Keratinocyte (primary cell): ENCODE measurements at regions not wholly inside any gene's neighbourhood (a gene's known extent, or its start where the extent isn't known, plus 50 kb on each side); places are given as distances from the start of the nearest gene placed in this dataset.

Experiments
- DNase-seq: peaks from one replicate; pipeline ENCODE4 v3.0.0-alpha.2; 2011; ENCODE audit warnings: low read depth, missing footprints, low spot score
- FAIRE-seq: peaks from 2 replicates; lab custom pipeline; 2011; peaks lifted over from hg19 to GRCh38; lab: Jason Lieb, UNC
- H2AFZ ChIP-seq: 2 replicates; pipeline ENCODE4 v1.6.0; 2012; ENCODE audit warnings: low read length, control low read depth, inconsistent platforms; ENCODE audit not compliant: control insufficient read depth
- H3K27ac ChIP-seq: 2 replicates; pipeline ENCODE4 v1.5.1; 2011; ENCODE audit warnings: low read length; ENCODE audit not compliant: control insufficient read depth, insufficient read depth
- H3K27me3 ChIP-seq: 3 replicates; pipeline ENCODE4 v1.6.0; 2011; ENCODE audit warnings: low read length; ENCODE audit not compliant: control insufficient read depth, insufficient read depth; ENCODE audit errors: extremely low read depth
- H3K36me3 ChIP-seq, 2 experiments: 2 replicates in 1 of 2; 3 replicates in 1 of 2; pipeline ENCODE4 v1.5.1; 2011; ENCODE audit warnings: low read length in 2 of 2, mild to moderate bottlenecking in 1 of 2; ENCODE audit not compliant: control insufficient read depth in 2 of 2, insufficient read depth in 2 of 2; ENCODE audit errors: extremely low read depth in 1 of 2
- H3K4me1 ChIP-seq: 3 replicates; pipeline ENCODE4 v1.5.1; 2011; ENCODE audit warnings: low read length; ENCODE audit not compliant: control insufficient read depth, insufficient read depth; ENCODE audit errors: extremely low read depth
- H3K4me2 ChIP-seq: 3 replicates; pipeline ENCODE4 v1.6.0; 2011; ENCODE audit warnings: low read depth, low read length; ENCODE audit not compliant: control insufficient read depth, insufficient read depth; ENCODE audit errors: extremely low read depth
- H3K4me3 ChIP-seq, 3 experiments: fragments of 200-600 bp in 1 of 3; sonication (generic) in 1 of 3; 2 replicates in 2 of 3; 3 replicates in 1 of 3; pipeline ENCODE4 v1.5.1; 2011 to 2016; ENCODE audit warnings: low read length in 3 of 3, mild to moderate bottlenecking in 3 of 3, control low read depth in 2 of 3, inconsistent platforms in 1 of 3, low read depth in 1 of 3, mixed read lengths in 1 of 3, mixed run types in 1 of 3, moderate library complexity in 1 of 3; ENCODE audit not compliant: control insufficient read depth in 2 of 3, insufficient read depth in 2 of 3; ENCODE audit errors: extremely low read depth in 1 of 3
- H3K79me2 ChIP-seq: 2 replicates; pipeline ENCODE4 v1.6.0; 2012; ENCODE audit warnings: low read length; ENCODE audit not compliant: control insufficient read depth, insufficient read depth
- H3K9ac ChIP-seq: 3 replicates; pipeline ENCODE4 v1.6.0; 2011; ENCODE audit warnings: low read length; ENCODE audit not compliant: control insufficient read depth, insufficient read depth; ENCODE audit errors: extremely low read depth
- H3K9me1 ChIP-seq: 3 replicates; pipeline ENCODE4 v1.6.0; 2011; ENCODE audit warnings: low read length; ENCODE audit not compliant: control insufficient read depth, insufficient read depth; ENCODE audit errors: extremely low read depth
- H3K9me3 ChIP-seq: 2 replicates; pipeline ENCODE4 v1.5.1; 2012; ENCODE audit warnings: low read depth, low read length; ENCODE audit not compliant: control insufficient read depth
- H4K20me1 ChIP-seq: 3 replicates; pipeline ENCODE4 v1.6.0; 2011; ENCODE audit warnings: low read length; ENCODE audit not compliant: control insufficient read depth, insufficient read depth; ENCODE audit errors: extremely low read depth
- CTCF ChIP-seq, 3 experiments: IDR thresholded peaks in 1 of 3; conservative IDR thresholded peaks in 1 of 3; optimal IDR thresholded peaks in 1 of 3; 2 replicates in 2 of 3; 3 replicates in 1 of 3; pipeline versions ENCODE3 to v1.5.1; 2011; ENCODE audit warnings: low read length in 3 of 3, mild to moderate bottlenecking in 3 of 3, moderate library complexity in 2 of 3, control low read depth in 1 of 3, inconsistent platforms in 1 of 3; ENCODE audit not compliant: insufficient read depth in 2 of 3; ENCODE audit errors: extremely low read depth in 1 of 3
- EZH2 ChIP-seq: IDR thresholded peaks from one replicate; pipeline ENCODE4 v1.6.1; 2012; ENCODE audit warnings: inconsistent platforms, mild to moderate bottlenecking, low read length, moderate library complexity
- dilution Hi-C: fragments of 300-500 bp; cut with MboI; formaldehyde crosslinking; loops from one replicate; pipeline ENCODE4 v1.7.0; 2020; ENCODE audit warnings: low sequenced_read_pairs; ENCODE audit not compliant: extremely low pct_ligation_motif_present

- Histone ChIP-seq H3K27ac (no peak overlapping the region), H3K9me3 (no peaks in the 10 kb centered on the region), H4K20me1 (no peaks in the 10 kb centered on the region), H2AFZ (no peak overlapping the region), H3K4me3 (no peak overlapping the region), H3K9ac (no peak overlapping the region), H3K36me3 (no peaks in the 10 kb centered on the region), H3K79me2 (no peaks in the 10 kb centered on the region), H3K9me1 (no peaks in the 10 kb centered on the region), H3K4me1 (no peaks in the 10 kb centered on the region), H3K4me2 (no peak overlapping the region), H3K27me3 (no peaks in the 10 kb centered on the region)
- no peak for DNase-seq
- dilution Hi-C loops: no loop called here
- TF ChIP-seq EZH2 (no peak), CTCF (optimal IDR thresholded peaks at IDR 0.05 in 1 of 3, IDR thresholded peaks at IDR 0.05 in 1 of 3, conservative IDR thresholded peaks at IDR 0.05 in 1 of 3; ENCODE audit: extremely low read depth in 1 of 3, insufficient read depth in 2 of 3, low read length in 3 of 3) (no peak)
- FAIRE-seq: no peak
Observed at GRCh38 chr13:73900591-73900990, 233.6 kb downstream of the KLF12 start.

- dilution Hi-C loops: no loop called here
- Histone ChIP-seq H3K27ac (no peak overlapping the region), H3K9me1 (no peaks in the 10 kb centered on the region)
Observed at GRCh38 chr13:73898899-73899298, 235.3 kb downstream of the KLF12 start.

More at GRCh38 chr13:73898899-73899298, 235.3 kb downstream of the KLF12 start:
- Histone ChIP-seq H4K20me1 (no peaks in the 10 kb centered on the region), H3K79me2 (no peaks in the 10 kb centered on the region), H3K36me3 (no peaks in the 10 kb centered on the region), H2AFZ (no peak overlapping the region), H3K9me3 (no peaks in the 10 kb centered on the region), H3K4me3 (no peak overlapping the region), H3K27me3 (no peaks in the 10 kb centered on the region), H3K4me2 (no peak overlapping the region), H3K9ac (no peak overlapping the region), H3K4me1 (no peaks in the 10 kb centered on the region)
- DNase-seq: no peak
- TF ChIP-seq CTCF (optimal IDR thresholded peaks at IDR 0.05 in 1 of 3, IDR thresholded peaks at IDR 0.05 in 1 of 3, conservative IDR thresholded peaks at IDR 0.05 in 1 of 3; ENCODE audit: extremely low read depth in 1 of 3, insufficient read depth in 2 of 3, low read length in 3 of 3) (no peak), EZH2 (no peak)
- FAIRE-seq: no peak
